ENCODE measurements at regions not wholly inside any gene's neighbourhood (a gene's known extent, or its start where the extent isn't known, plus 50 kb on each side); places are given as distances from the start of the nearest gene placed in this dataset.

DNA sequence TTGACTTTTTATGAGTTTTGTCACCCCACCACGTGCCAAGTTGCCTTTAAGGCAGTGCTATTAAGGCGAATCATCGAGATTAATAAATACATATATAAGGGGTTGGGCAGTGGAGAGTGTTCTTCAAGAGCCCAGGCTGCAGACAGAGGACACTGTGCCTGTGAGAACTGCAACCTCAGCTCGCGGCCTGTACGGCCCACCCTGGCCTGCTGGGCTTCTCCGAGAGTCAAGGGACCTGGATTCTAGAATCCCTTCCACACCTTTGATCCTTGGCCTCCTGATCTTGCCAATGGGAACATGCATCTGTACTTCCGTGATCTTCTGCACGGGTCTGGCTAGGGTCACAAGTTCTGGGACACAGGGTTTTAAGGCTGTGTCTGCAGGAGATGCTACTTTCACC, 54.5 kb downstream of the IRX5 start:
- TF ChIP-seq, protein P1, sequence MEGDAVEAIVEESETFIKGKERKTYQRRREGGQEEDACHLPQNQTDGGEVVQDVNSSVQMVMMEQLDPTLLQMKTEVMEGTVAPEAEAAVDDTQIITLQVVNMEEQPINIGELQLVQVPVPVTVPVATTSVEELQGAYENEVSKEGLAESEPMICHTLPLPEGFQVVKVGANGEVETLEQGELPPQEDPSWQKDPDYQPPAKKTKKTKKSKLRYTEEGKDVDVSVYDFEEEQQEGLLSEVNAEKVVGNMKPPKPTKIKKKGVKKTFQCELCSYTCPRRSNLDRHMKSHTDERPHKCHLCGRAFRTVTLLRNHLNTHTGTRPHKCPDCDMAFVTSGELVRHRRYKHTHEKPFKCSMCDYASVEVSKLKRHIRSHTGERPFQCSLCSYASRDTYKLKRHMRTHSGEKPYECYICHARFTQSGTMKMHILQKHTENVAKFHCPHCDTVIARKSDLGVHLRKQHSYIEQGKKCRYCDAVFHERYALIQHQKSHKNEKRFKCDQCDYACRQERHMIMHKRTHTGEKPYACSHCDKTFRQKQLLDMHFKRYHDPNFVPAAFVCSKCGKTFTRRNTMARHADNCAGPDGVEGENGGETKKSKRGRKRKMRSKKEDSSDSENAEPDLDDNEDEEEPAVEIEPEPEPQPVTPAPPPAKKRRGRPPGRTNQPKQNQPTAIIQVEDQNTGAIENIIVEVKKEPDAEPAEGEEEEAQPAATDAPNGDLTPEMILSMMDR (conservative IDR thresholded peaks at IDR 0.05): no peak
- no peak for TF ChIP-seq ZFX (IDR thresholded peaks at IDR 0.05)
